ENCODE measurements at regions not wholly inside any gene's neighbourhood (a gene's known extent, or its start where the extent isn't known, plus 50 kb on each side); places are given as distances from the start of the nearest gene placed in this dataset.

DNA sequence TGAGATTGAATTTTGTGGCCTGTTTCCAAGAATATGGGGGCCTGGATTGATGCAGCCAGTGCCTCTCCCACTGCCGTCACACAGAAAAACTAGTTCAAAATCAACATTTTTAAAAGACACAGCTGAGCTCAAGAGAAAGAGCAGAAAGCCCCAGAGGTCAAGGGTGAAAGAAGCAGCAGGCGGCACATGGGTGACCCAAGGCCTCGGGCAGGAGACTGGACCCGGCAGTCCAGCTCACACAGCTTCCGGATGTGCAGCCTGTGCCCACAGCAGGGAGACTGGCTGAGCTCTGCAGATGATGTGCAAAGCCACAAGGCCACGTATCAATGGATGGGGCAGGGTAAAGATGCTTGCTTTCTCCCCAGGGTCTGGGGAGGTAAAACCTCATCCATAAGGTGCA, 50.4 kb upstream of the RNF32 start:
- TF ChIP-seq, protein P1, sequence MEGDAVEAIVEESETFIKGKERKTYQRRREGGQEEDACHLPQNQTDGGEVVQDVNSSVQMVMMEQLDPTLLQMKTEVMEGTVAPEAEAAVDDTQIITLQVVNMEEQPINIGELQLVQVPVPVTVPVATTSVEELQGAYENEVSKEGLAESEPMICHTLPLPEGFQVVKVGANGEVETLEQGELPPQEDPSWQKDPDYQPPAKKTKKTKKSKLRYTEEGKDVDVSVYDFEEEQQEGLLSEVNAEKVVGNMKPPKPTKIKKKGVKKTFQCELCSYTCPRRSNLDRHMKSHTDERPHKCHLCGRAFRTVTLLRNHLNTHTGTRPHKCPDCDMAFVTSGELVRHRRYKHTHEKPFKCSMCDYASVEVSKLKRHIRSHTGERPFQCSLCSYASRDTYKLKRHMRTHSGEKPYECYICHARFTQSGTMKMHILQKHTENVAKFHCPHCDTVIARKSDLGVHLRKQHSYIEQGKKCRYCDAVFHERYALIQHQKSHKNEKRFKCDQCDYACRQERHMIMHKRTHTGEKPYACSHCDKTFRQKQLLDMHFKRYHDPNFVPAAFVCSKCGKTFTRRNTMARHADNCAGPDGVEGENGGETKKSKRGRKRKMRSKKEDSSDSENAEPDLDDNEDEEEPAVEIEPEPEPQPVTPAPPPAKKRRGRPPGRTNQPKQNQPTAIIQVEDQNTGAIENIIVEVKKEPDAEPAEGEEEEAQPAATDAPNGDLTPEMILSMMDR (IDR thresholded peaks at IDR 0.05; ENCODE audit: low read depth, low read length), result no peak
- no peak for DNase-seq (ENCODE audit: low read depth in 2 of 2)
- H3K4me3 ChIP-seq (replicated peaks in 1 of 2; ENCODE audit: low read depth in 2 of 2, low read length in 2 of 2), result no peak overlapping the region

DNA sequence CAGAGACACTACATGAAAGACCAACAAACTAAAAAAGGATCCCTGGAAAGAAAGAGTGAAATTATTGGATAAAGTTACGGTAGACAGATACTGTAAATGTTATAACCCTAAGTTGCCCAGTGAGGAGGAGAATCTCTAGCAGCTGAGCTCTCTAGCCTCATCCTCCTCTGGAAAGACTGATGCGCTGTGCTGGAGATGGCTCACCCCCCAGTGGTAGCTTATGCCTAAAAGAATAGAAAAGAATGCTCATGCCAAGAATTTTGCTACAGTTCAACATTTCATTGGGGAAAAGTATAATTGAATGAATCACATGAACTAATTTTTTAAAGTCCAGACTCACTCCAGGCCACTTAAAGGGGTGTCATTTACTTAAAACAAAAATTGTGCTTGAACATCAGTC, 50.8 kb upstream of the RNF32 start:
- no peak overlapping the region for H3K4me3 ChIP-seq (replicated peaks in 1 of 2; ENCODE audit: low read depth in 2 of 2, low read length in 2 of 2)
- no peak for DNase-seq (ENCODE audit: low read depth in 2 of 2)
- TF ChIP-seq, protein P1 (IDR thresholded peaks at IDR 0.05; ENCODE audit: low read depth, low read length), result no peak

DNA sequence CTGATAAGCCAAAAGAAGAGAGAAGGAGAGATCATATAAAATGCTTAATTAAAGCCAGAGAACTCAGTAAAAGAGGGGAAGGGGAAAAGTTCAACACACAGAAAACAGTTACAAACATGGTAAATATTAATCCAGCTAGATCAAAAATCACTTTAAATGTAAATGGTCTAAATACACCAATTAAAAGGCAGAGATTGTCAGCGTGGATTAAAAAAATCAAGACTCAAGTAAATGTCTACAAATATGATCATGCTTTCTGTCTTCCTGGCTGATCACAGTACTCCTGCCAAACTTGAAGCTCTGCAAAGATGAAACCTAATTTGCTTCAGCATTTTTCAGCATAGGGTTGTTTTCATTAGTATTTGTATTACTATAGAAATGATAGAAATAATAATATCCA, 54.6 kb upstream of the RNF32 start:
- no peak overlapping the region for H3K4me3 ChIP-seq (replicated peaks in 1 of 2; ENCODE audit: low read depth in 2 of 2, low read length in 2 of 2)
- TF ChIP-seq, protein P1 (IDR thresholded peaks at IDR 0.05; ENCODE audit: low read depth, low read length), result no peak
- no peak for DNase-seq (ENCODE audit: low read depth in 2 of 2)

DNA sequence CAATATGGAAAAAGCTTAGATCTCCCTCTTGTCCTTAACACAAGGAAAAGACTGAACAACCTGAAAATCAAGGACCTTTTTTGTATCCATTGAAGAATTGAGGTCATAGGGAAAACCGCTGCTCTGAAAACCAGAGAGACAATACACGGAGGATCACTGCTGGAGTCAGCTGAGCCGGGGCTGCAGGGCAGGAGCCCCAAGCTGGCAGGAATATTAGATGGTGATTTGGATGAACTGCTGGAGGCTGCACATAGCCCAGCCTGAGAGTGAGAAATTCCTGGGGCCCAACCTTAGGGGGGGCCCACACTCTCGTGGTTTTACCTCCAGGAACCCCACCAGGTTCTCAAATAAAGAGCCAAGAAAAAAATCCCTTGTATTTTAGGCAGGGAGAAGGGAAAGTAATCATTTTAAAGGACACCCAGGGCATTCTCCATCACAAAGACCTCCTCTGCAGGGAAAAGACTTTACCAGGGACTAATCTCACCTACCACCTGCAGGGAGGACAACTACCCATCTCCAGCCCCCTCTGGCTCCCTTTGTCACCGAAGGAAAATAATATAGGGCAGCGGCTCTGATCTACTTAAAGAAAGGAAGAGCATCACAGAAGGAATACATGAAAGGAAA, 55.4 kb upstream of the RNF32 start:
- H3K4me3 ChIP-seq (replicated peaks in 1 of 2; ENCODE audit: low read depth in 2 of 2, low read length in 2 of 2), result no peak overlapping the region
- TF ChIP-seq, protein P1 (IDR thresholded peaks at IDR 0.05; ENCODE audit: low read depth, low read length), result no peak
- DNase-seq (ENCODE audit: low read depth in 2 of 2), result no peak

DNA sequence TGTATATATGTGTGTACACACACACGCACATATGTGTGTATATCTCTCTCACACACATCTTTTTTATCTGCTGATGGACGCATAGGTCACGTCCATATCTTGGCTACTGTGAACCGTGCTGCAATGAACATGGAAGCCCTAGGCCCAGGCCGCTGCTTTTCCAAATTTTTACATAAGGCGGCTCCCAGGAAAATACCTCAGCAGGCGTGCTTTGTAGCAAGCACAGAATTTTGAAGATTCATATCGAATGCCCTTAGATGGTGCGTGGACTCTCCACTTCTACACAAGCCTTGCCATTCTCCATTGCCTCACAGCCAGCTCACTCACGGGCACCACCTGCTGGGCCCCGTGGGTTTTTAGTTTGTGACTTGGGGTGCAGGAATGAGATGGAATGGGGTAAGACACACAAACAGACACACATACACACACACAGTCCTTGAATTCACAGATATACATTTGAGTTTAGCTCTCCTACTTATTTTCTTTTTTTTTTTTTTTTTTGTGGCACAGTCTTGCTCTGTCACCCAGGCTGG, 57.9 kb upstream of the RNF32 start:
- no peak overlapping the region for H3K4me3 ChIP-seq (replicated peaks in 1 of 2; ENCODE audit: low read depth in 2 of 2, low read length in 2 of 2)
- DNase-seq (ENCODE audit: low read depth in 2 of 2), result no peak
- TF ChIP-seq, protein P1 (IDR thresholded peaks at IDR 0.05; ENCODE audit: low read depth, low read length), result no peak

GRCh38 chr7:156580036-156580435, 60.5 kb upstream of the RNF32 start:
- DNase-seq (ENCODE audit: low read depth in 2 of 2), result no peak
- TF ChIP-seq, protein P1 (IDR thresholded peaks at IDR 0.05; ENCODE audit: low read depth, low read length), result no peak
- no peak overlapping the region for H3K4me3 ChIP-seq (replicated peaks in 1 of 2; ENCODE audit: low read depth in 2 of 2, low read length in 2 of 2)

- H3K4me3 ChIP-seq (replicated peaks in 1 of 2; ENCODE audit: low read depth in 2 of 2, low read length in 2 of 2), result no peak overlapping the region
- no peak for DNase-seq (ENCODE audit: low read depth in 2 of 2)
- TF ChIP-seq, protein P1 (IDR thresholded peaks at IDR 0.05; ENCODE audit: low read depth, low read length), result no peak
Measured at GRCh38 chr7:156579566-156579965, 61.0 kb upstream of the RNF32 start.
